Liver (tissue), 8 donors: ENCODE measurements at regions not wholly inside any gene's neighbourhood (a gene's known extent, or its start where the extent isn't known, plus 50 kb on each side); places are given as distances from the start of the nearest gene placed in this dataset.

ENCODE experiments used
- DNase-seq: peaks from one replicate; pipeline ENCODE4 v3.0.0-alpha.2; 2017; ENCODE audit warnings: low spot score
- H3K27ac ChIP-seq, 2 donors: one replicate each; pipeline ENCODE4 v1.7.0; 2013; ENCODE audit warnings: inconsistent platforms in 2 of 2, low read length in 2 of 2, control low read depth in 1 of 2, low read depth in 1 of 2, mild to moderate bottlenecking in 1 of 2
- H3K27me3 ChIP-seq, 4 donors: one replicate each; pipeline versions ENCODE4 v1.6.1 to v1.7.0; 2013; ENCODE audit warnings: low read length in 3 of 4, inconsistent platforms in 1 of 4, mild to moderate bottlenecking in 1 of 4, moderate library complexity in 1 of 4; ENCODE audit not compliant: control insufficient read depth in 4 of 4, insufficient read depth in 4 of 4
- H3K36me3 ChIP-seq, 4 donors: one replicate each; pipeline versions ENCODE4 v1.6.1 to v1.7.0; 2013; ENCODE audit warnings: low read length in 3 of 4, mild to moderate bottlenecking in 3 of 4, low read depth in 1 of 4, moderate library complexity in 1 of 4; ENCODE audit not compliant: control insufficient read depth in 4 of 4, insufficient read depth in 3 of 4
- H3K4me1 ChIP-seq, 4 donors: one replicate each; pipeline versions ENCODE4 v1.6.1 to v1.7.0; 2013; ENCODE audit warnings: low read length in 3 of 4, mild to moderate bottlenecking in 3 of 4, moderate library complexity in 1 of 4; ENCODE audit not compliant: control insufficient read depth in 4 of 4, insufficient read depth in 4 of 4
- H3K4me3 ChIP-seq, 3 donors: one replicate each; pipeline versions ENCODE4 v1.6.1 to v1.7.0; 2013; ENCODE audit warnings: low read length in 3 of 3, control low read depth in 1 of 3, low read depth in 1 of 3, mild to moderate bottlenecking in 1 of 3
- H3K9ac ChIP-seq, 2 donors: one replicate each; pipeline ENCODE4 v1.7.0; 2013; ENCODE audit warnings: low read length in 2 of 2, mild to moderate bottlenecking in 2 of 2, moderate library complexity in 2 of 2, control low read depth in 1 of 2, low read depth in 1 of 2
- H3K9me3 ChIP-seq, 4 donors: one replicate each; pipeline versions ENCODE4 v1.6.1 to v1.7.0; 2013; ENCODE audit warnings: low read length in 3 of 4; ENCODE audit not compliant: control insufficient read depth in 4 of 4
- EGR1 ChIP-seq, 2 donors: IDR thresholded peaks; 2 replicates each; pipeline ENCODE4 v1.6.1; 2016 to 2018; ENCODE audit warnings: antibody characterized with exemption in 2 of 2, low read depth in 2 of 2
- FOXA1 ChIP-seq: IDR thresholded peaks from 2 replicates; pipeline ENCODE4 v1.6.1; 2016; ENCODE audit warnings: antibody characterized with exemption
- FOXA2 ChIP-seq: IDR thresholded peaks from 2 replicates; pipeline ENCODE4 v1.6.1; 2016; ENCODE audit warnings: antibody characterized with exemption
- GABPA ChIP-seq, 2 donors: IDR thresholded peaks in 1 of 2; conservative IDR thresholded peaks in 1 of 2; 2 replicates each; pipeline ENCODE4 v1.6.1; 2016; ENCODE audit warnings: antibody characterized with exemption in 2 of 2, mild to moderate bottlenecking in 1 of 2, moderate library complexity in 1 of 2
- HNF4A ChIP-seq, 2 donors: conservative IDR thresholded peaks; 2 replicates each; pipeline ENCODE4 v1.6.1; 2016; ENCODE audit warnings: antibody characterized with exemption in 2 of 2, mild to moderate bottlenecking in 2 of 2
- HNF4G ChIP-seq: IDR thresholded peaks from 2 replicates; pipeline ENCODE4 v1.6.1; 2016; ENCODE audit warnings: antibody characterized with exemption
- NR2F2 ChIP-seq: IDR thresholded peaks from 2 replicates; pipeline ENCODE4 v1.6.1; 2016; ENCODE audit warnings: antibody characterized with exemption
- RAD21 ChIP-seq, 2 donors: IDR thresholded peaks; 2 replicates each; pipeline ENCODE4 v1.6.1; 2016; ENCODE audit warnings: antibody characterized with exemption in 2 of 2, mild to moderate bottlenecking in 2 of 2
- RXRA ChIP-seq, 2 donors: IDR thresholded peaks; 2 replicates each; pipeline ENCODE4 v1.6.1; 2017 to 2018; ENCODE audit warnings: antibody characterized with exemption in 2 of 2, mild to moderate bottlenecking in 1 of 2
- SP1 ChIP-seq: IDR thresholded peaks from 2 replicates; pipeline ENCODE4 v1.6.1; 2018; ENCODE audit warnings: antibody characterized with exemption, mild to moderate bottlenecking
- TAF1 ChIP-seq: conservative IDR thresholded peaks from 2 replicates; pipeline ENCODE4 v1.6.1; 2016; ENCODE audit warnings: antibody characterized with exemption, mild to moderate bottlenecking
- YY1 ChIP-seq: IDR thresholded peaks from 2 replicates; pipeline ENCODE4 v1.6.1; 2016; ENCODE audit warnings: antibody characterized with exemption, mild to moderate bottlenecking
- WGBS: extraction: QIAGEN DNeasy Blood & Tissue Kit; methylation state at CpG from one replicate; pipeline ENCODE4 v1.1.7; 2013; 5-methylcytosine and 5-hydroxymethylcytosine counted together
- TF ChIP-seq, protein P1 (sequence below): IDR thresholded peaks from 2 replicates; pipeline ENCODE4 v1.6.1; 2016; ENCODE audit warnings: antibody characterized with exemption
- TF ChIP-seq, protein P2 (sequence below): IDR thresholded peaks from 2 replicates; pipeline ENCODE4 v1.6.1; 2016; ENCODE audit warnings: antibody characterized with exemption
- TF ChIP-seq, protein P3 (sequence below): fragments of 150-350 bp; IDR thresholded peaks from 2 replicates; pipeline ENCODE4 v1.5.1; 2017; ENCODE audit warnings: improper control_type of control experiment, low read depth, low read length; ENCODE audit not compliant: missing input control
- TF ChIP-seq, protein P4 (sequence below): IDR thresholded peaks from 2 replicates; pipeline ENCODE4 v1.6.1; 2016; ENCODE audit warnings: antibody characterized with exemption, mild to moderate bottlenecking
- TF ChIP-seq, protein P5 (sequence below): IDR thresholded peaks from 2 replicates; pipeline ENCODE4 v1.6.1; 2016; ENCODE audit warnings: antibody characterized with exemption
- donor health status: healthy.
- donor health status: healthy.
- donor health status: healthy.
- donor health status: healthy.
- donor health status: healthy.

DNA sequence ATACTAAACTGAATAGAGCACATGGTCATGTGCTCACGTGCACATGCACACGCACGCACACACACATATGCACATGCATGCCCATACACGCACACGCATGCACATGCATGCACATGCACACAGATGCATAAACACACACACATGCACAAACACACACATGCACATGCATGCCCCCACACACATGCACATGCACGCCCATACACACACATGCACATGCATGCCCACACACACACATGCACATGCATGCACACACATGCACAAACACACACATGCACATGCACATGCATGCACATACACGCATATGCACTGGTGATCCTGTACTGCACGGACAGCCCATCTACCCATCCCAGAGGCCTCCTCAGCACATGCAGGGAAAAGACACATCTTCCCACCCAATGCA lies 426.6 kb downstream of the OCA2 start:
- H3K9me3 ChIP-seq, result peaks cover 0 to 3% (median 0%) of the 10 kb centered on the region in 4 donors
- H3K36me3 ChIP-seq, result no peaks in the 10 kb centered on the region
- no peaks in the 10 kb centered on the region for H3K4me1 ChIP-seq
- H3K9ac ChIP-seq, result no peak overlapping the region
- DNase-seq, result no peak
- TF ChIP-seq NR2F2 (no peak), RXRA (IDR thresholded peaks at IDR 0.05) (no peak), RAD21 (IDR thresholded peaks at IDR 0.05) (no peak), HNF4A (conservative IDR thresholded peaks at IDR 0.05) (no peak), GABPA (IDR thresholded peaks at IDR 0.05 in 1 of 2, conservative IDR thresholded peaks at IDR 0.05 in 1 of 2) (no peak), TAF1 (no peak), FOXA1 (no peak), SP1 (no peak), HNF4G (no peak), EGR1 (IDR thresholded peaks at IDR 0.05; ENCODE audit: low read depth in 2 of 2) (no peak), FOXA2 (no peak), YY1 (no peak)
- TF ChIP-seq, protein P1, sequence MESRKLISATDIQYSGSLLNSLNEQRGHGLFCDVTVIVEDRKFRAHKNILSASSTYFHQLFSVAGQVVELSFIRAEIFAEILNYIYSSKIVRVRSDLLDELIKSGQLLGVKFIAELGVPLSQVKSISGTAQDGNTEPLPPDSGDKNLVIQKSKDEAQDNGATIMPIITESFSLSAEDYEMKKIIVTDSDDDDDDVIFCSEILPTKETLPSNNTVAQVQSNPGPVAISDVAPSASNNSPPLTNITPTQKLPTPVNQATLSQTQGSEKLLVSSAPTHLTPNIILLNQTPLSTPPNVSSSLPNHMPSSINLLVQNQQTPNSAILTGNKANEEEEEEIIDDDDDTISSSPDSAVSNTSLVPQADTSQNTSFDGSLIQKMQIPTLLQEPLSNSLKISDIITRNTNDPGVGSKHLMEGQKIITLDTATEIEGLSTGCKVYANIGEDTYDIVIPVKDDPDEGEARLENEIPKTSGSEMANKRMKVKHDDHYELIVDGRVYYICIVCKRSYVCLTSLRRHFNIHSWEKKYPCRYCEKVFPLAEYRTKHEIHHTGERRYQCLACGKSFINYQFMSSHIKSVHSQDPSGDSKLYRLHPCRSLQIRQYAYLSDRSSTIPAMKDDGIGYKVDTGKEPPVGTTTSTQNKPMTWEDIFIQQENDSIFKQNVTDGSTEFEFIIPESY, result no peak
- TF ChIP-seq, protein P2, sequence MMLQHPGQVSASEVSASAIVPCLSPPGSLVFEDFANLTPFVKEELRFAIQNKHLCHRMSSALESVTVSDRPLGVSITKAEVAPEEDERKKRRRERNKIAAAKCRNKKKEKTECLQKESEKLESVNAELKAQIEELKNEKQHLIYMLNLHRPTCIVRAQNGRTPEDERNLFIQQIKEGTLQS, result no peak
- TF ChIP-seq, protein P3, sequence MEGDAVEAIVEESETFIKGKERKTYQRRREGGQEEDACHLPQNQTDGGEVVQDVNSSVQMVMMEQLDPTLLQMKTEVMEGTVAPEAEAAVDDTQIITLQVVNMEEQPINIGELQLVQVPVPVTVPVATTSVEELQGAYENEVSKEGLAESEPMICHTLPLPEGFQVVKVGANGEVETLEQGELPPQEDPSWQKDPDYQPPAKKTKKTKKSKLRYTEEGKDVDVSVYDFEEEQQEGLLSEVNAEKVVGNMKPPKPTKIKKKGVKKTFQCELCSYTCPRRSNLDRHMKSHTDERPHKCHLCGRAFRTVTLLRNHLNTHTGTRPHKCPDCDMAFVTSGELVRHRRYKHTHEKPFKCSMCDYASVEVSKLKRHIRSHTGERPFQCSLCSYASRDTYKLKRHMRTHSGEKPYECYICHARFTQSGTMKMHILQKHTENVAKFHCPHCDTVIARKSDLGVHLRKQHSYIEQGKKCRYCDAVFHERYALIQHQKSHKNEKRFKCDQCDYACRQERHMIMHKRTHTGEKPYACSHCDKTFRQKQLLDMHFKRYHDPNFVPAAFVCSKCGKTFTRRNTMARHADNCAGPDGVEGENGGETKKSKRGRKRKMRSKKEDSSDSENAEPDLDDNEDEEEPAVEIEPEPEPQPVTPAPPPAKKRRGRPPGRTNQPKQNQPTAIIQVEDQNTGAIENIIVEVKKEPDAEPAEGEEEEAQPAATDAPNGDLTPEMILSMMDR, result no peak
- TF ChIP-seq, protein P4, sequence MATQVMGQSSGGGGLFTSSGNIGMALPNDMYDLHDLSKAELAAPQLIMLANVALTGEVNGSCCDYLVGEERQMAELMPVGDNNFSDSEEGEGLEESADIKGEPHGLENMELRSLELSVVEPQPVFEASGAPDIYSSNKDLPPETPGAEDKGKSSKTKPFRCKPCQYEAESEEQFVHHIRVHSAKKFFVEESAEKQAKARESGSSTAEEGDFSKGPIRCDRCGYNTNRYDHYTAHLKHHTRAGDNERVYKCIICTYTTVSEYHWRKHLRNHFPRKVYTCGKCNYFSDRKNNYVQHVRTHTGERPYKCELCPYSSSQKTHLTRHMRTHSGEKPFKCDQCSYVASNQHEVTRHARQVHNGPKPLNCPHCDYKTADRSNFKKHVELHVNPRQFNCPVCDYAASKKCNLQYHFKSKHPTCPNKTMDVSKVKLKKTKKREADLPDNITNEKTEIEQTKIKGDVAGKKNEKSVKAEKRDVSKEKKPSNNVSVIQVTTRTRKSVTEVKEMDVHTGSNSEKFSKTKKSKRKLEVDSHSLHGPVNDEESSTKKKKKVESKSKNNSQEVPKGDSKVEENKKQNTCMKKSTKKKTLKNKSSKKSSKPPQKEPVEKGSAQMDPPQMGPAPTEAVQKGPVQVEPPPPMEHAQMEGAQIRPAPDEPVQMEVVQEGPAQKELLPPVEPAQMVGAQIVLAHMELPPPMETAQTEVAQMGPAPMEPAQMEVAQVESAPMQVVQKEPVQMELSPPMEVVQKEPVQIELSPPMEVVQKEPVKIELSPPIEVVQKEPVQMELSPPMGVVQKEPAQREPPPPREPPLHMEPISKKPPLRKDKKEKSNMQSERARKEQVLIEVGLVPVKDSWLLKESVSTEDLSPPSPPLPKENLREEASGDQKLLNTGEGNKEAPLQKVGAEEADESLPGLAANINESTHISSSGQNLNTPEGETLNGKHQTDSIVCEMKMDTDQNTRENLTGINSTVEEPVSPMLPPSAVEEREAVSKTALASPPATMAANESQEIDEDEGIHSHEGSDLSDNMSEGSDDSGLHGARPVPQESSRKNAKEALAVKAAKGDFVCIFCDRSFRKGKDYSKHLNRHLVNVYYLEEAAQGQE, result no peak
- TF ChIP-seq, protein P5, sequence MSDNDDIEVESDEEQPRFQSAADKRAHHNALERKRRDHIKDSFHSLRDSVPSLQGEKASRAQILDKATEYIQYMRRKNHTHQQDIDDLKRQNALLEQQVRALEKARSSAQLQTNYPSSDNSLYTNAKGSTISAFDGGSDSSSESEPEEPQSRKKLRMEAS, result no peak
- no peak overlapping the region for H3K4me3 ChIP-seq
- H3K27me3 ChIP-seq, result no peaks in the 10 kb centered on the region
- H3K27ac ChIP-seq, result no peak overlapping the region
- 91% methylated on average over 8 of the region's 8 CpGs for WGBS
